Renal cortex interstitium (tissue), 11 donors: ENCODE measurements at regions not wholly inside any gene's neighbourhood (a gene's known extent, or its start where the extent isn't known, plus 50 kb on each side); places are given as distances from the start of the nearest gene placed in this dataset.

Source experiments
- DNase-seq, 11 donors: peaks; one replicate each; pipeline ENCODE4 v3.0.0-alpha.2; 2013; ENCODE audit warnings: low read depth in 9 of 11, low spot score in 4 of 11; ENCODE audit errors: extremely low read depth in 1 of 11

DNA sequence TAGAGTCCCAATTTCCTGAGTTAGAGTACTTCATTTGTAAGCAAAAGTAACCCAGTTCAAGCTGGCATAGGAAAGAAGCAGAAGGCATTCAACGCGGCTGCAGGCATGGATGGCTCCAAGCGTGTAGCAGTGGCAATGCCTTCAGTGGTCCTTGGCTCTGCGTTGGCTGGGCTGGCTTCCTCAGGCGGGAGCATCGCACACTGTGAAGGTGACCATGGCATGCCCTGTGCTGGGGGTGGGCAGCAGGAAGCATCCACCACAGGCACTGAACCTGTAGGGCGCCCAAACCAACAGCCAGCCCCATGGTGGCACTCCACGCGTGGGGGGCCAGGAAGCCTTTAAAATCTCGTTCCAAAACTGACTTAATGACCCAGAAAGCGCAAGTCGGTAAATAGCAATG lies 53.6 kb upstream of the SPACA7 start:
- DNase-seq: no peak

DNA sequence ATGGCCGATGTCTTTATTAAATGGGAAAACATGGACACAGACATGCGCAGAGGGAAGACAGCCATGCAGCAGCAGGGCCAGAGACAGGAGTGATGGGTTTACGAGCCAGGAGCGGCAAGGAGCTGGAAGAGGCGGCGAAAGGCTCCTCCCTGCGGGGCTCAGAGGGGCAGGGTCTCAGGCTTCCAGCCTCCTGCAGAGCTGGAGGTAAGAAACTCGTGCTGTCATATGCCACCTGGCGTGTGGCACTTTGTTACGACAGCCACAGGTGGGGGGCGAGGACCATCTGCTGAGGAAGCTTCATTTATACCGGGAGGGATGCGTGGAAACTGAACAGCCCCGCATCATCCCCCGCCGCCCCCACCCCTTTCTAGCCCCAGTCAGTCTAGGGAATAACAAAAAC lies 52.0 kb upstream of the SPACA7 start:
- DNase-seq: no peak

DNA sequence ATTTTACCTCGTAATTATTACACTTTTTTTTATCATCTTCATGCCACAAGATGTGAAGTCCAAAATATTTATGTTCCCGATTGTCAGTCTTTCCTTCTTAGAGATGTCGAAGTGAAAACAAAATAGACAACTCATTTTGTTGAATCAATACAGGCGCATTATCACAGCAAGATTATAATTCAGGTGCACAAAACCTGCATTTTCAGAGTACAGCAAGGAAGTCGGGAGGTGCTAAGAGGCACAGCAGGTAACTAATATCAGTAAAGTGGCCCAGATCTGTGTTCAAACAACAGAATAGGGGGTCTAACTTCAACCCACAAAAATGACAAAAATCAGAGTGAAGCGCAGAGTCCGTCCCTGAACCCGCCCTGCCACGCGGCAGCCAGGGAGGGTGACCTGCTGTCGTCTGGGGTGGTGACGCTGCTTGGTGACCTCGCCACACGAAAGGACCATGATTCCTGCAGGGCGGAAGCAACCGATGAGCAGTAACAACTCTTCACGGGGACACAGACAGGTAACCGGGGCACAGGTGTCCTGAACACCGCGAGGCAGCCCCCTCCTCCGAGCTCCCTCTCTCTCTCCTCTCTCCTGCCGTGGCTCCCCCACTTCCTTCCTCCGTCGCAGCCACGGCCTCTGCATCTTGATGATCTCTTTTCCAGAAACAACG lies 50.9 kb upstream of the SPACA7 start:
- DNase-seq: no peak

DNA sequence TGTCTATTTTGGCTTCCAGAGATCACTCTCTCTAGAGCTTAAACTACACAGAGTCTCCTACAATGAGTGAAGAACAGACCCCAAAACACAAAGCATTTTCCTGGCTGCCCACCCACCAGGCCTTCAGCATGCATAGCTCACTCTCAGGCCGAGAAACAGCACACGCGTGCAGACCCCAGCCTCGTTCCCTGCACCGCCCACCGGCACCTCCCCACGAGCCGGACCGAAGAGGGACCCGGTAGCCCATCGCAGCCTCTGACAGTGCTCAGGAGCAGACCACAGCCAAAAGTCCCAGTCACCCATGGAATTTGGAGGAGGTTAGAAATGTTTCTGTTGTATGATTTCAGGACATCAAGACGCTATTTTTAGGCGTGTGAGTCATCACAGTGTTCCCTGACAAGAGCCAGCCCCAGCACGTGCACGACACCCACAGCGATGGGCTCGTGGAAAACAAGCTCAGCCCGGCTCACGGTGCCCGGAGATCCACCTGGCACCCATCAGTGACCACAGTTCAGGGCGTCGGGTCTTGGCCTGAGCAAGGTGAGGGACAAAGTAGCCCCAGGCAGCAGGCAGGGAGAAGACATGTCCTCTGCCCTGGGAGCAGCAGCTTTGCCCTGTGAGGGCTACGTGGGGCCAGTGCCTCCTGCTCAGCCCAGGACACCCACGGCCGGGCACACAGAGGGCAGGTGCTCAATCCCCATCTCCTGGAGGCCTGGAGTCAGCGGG lies 50.1 kb upstream of the SPACA7 start:
- DNase-seq: no peak
